ENCODE measurements at regions not wholly inside any gene's neighbourhood (a gene's known extent, or its start where the extent isn't known, plus 50 kb on each side); places are given as distances from the start of the nearest gene placed in this dataset.

DNA sequence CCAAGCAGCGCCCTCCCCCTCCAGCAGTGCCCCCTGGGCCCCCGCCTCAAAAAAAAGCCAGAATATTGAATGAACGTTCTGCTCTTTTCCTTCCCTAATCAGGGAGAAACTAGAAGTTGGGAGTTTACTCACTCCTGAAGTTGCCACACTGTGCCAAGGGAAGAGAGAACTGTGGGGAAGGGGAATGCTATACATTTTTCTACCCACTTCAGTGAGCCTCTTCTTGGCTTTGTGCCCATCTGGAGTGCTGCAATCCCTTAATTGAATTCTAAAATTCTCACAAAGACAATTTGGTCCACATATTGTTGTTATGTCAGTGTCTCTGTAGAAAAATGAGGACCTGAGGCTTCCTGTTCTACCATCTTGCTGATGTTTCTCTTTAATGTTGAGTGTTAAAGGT, 443.7 kb downstream of the DIRAS2 start:
- TF ChIP-seq CTCF (IDR thresholded peaks at IDR 0.05) (no peak), POLR2A (IDR thresholded peaks at IDR 0.05) (no peak), EP300 (IDR thresholded peaks at IDR 0.05) (no peak)

Measured in suprapubic skin (tissue), 3 donors.